GM18858 (cell line): ENCODE measurements at regions not wholly inside any gene's neighbourhood (a gene's known extent, or its start where the extent isn't known, plus 50 kb on each side); places are given as distances from the start of the nearest gene placed in this dataset.
"Not testable (repeated sequence)": the region's sequence is repeated elsewhere in the genome, so short reads cannot be mapped to it uniquely, and the experiment has no call there.

ENCODE experiments used
- ATAC-seq: cut with Tn5 transposase; IDR thresholded peaks from one replicate; pipeline ENCODE4 v1.9.1; 2021; ENCODE audit not compliant: unreplicated experiment

DNA sequence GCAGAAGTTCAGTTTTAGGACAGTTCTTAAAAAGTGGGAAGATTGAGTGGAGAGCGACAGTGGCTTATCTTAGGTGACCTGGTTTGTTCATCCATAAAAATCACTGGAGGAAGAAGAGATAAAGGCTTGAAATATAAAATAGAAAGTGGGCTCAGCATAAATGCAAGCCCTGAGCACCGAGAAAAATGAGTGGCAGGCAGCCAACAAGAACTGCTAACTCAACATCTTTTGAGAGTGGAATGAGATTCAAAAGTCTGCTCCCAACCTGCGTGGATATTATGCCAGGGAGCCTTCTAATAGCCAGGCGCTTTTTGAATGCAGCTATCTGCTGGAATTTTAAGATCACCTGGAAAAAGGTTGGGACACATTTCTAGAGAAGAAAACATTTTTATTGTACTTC, 666.5 kb downstream of the FLRT2 start:
- no peak for ATAC-seq

DNA sequence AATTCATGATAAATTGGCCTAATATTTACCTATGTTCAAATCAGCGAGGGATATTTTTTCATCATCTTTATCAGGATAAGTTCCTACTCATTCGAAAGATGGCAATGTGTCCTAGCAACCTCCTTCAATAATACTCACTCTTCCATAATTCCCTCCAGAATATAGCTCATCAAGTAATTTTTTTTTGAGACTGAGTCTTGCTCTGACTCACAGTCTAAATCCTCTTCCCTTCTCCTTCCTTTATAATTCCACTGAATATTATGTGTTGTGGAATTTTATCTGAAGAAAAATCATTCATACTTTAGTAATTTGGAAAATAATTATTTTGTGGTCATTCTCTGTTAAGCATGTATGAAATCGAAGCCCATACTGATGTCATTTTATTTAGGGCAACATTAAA, 663.8 kb downstream of the FLRT2 start:
- ATAC-seq, result no peak

DNA sequence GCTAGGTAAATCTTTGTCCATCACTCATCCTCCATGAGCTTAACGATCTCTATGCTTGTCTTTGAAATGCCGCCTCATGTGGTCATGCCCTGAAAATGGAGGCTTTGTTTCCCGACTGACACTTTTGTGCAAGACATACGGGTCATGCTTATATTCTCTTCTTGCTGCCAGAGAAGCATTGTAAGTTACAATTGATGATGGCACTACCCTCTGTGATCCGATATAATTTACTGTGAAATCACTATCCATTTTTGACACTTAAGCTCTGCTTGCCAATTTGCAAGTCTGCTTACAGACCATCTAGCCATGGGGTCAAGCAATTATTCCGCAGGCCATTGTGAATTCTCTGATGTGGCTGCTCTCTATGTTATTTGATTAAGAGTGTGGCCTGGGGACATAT, 650.0 kb downstream of the FLRT2 start:
- no peak for ATAC-seq

DNA sequence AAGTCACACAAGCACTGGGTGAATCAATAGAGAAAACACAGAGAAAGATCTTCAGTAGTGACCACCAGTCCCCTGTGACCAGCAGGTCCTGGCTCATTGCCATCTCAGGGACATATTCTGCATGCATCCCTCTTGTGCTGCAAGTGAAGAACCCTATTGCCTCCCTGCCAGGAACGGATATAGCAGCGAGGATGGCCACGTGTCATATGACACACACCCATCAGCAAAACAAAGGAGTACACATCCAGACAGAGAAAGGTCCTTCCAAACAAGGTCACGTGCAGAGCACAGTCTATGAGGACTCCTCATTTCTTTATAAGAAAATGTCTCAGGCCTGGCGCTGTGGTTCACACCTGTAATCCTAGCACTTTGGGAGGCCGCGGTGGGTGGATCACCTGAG, 638.4 kb downstream of the FLRT2 start:
- no peak for ATAC-seq

DNA sequence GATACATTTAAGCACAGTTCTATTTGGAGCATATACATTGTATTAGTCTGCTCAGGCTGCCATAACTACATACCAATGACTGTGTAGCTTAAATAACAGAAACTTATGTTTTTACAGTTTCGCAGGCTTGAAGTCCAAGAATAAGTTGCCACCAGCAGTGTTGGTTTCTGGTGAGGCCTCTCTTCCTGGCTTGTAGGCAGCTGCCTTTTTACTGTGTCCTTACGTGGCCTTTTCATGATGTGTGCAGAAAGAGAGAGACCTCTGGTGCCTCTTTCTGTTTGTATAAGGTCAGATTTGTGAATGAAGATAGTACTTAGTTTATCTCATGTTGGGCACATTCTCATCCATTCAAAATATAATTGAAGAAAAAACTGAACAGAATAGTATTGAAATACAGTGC, 636.6 kb downstream of the FLRT2 start:
- no peak for ATAC-seq

DNA sequence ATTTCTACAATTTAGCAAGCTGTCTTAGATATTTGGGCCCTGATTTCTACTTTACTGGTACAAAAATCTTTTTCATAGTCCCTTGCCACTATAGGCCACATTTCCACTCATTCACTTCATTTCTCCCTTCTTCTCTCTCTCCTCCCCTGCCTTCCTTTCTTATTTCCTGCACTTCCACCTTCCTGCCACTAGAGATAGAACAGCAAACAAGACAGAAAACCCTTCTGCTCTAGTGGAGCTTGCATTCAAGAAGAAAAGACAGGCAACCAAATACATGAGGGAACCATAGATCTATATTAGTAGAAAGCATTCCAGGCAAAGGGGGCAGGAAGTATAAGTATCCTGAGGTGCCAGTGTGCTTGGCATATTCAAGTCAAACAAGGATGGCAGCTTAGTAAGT, 623.5 kb downstream of the FLRT2 start:
- no peak for ATAC-seq

DNA sequence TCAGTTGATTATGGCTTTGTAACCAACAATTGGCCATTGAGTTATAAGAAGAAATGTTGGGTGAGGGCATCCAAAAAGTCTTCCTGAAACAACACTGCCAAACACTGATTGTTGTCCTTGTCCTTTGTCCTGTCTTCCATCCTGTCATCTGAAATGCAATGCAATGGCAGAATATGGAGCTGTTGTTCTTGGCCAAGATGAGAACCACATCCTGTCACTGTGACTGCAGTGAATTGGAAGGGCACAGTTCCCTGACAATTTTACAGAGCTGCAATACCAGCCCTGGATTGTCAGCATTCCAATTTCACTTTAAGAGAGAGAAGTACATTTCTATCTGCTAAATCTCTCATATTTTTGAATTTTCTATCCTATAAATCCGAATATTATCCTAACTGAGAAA, 613.3 kb downstream of the FLRT2 start:
- ATAC-seq, result no peak

DNA sequence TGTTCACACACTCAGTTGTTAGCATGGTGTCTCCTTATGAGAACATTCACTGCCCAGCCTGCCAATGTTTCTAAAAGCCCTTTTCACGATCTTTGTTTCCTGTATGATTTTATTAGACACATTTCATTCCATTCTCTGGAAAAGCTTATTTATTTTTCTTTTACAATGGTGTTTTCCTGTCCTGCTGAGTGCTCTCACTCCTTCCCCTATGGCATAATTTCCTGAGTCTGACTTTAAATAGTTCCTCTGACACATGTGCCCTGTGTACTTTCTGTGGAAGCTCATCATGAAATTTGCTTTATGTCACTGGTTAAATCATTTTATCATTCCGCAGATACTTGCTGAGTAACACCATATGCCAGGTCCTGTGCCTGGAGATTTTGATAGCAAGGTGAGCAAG, 612.0 kb downstream of the FLRT2 start:
- ATAC-seq, result no peak

DNA sequence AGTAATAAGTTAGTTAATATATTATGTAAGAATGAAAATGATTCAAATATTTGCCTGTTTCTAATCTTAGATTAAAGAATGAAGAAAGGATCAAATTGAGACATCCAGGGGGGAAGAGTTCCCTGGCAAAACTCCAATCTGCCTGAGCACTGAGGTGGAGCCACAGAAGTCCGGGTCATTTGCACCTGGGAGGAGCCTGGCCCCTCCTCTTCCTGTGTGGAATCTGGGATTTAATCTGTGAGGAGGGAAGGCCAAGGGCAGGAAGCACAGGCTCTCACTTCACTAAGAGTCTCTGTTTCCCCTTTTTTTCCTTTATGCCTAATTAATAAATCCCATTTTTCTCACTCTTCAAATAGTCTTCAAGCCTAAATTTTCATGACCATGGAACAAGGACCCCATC, 599.5 kb downstream of the FLRT2 start:
- ATAC-seq, result no peak

DNA sequence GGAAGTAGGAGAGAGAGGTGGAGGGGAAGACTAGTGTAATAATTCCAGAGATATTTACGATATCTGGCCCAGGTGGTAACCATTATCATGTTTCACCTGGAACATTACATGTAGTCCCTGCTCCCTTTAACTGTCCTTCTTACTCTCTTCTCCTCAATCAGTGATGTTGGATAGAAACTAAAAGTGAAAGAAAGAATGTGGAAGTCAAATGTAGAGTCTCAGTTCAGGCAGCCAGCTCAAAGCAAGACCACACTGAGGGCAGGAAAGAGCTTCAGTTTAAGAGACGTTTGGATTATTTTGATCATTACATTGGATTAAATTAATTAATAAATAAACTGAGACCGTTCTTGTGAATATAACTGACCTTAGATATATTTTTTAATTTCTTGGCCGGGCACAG, 594.4 kb downstream of the FLRT2 start:
- no peak for ATAC-seq

DNA sequence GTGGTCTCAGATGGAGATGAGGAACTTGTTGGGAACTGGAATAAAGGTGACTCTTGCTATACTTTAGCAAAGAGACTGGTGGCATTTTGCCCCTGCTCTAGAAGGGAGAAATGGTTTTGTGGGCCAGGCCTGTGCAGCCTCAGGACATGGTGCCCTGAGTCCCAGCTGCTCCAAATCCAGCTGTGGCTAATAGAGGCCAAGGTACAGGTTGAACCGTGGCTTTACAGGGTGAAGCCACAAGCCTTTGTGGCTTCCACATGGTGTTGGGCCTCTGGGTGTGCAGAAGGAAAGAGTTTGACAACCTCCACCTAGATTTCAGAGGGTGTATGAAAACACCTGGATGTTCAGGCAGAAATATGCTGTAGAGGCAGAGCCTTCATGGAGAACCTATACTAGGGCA, 586.0 kb downstream of the FLRT2 start:
- no peak for ATAC-seq

DNA sequence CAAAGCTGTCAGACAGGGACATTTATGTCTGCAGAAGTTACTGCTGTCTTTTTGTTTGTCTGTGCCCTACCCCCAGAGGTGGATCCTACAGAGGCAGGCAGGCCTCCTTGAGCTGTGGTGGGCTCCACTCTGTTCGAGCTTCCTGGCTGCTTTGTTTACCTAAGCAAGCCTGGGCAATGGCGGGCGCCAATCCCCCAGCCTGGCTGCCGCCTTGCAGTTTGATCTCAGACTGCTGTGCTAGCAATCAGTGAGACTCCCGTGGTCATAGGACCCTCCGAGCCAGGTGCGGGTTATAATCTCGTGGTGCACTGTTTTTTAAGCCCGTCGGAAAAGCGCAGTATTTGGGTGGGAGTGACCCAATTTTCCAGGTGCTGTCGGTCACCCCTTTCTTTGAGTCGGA, 580.9 kb downstream of the FLRT2 start:
- not testable (repeated sequence) for ATAC-seq

DNA sequence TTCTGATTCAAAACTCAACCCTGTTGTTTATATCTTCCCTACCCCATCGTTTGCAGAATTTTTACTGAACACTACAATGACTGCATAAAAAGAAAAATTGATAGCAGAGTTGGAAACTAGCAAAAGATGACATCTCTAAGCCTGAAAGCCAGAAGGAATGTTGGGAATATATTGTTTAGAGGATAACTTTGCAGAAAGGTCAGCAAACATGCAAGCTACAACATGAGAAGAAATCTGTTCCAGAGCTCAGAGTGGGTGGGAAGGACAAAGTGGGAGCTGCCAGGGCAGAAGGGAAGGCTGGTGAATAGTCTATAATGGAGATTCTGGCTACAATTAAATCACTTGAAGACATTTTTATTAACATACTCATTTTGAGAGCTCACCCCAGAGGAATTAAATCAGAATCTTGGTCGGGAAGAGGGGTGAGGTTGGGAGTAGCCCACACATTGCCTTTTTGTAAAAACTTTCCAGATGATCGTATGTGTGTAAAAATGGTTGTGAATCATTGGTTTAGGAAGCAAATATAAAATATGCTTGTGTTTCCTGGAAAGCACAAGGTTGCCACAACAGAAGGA, 574.8 kb downstream of the FLRT2 start:
- ATAC-seq, result no peak

DNA sequence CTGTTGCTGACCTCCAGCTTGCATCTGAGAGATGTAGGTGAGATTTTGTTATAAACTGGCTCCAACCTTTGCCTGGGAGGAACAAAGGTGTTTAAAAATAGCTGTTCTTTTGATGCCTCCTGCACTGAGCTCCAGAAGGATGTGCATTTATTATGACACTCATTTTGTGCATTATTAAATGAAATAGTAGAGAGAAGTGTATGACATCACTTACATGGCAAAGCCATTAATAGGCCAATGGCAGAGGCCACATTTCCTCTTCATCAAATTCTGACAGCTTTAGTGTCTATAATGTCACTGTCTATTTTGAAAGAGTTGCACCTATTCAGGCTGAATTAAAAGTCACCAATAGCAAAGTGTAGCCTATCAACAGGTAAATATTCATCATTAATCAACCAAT, 564.6 kb downstream of the FLRT2 start:
- no peak for ATAC-seq

DNA sequence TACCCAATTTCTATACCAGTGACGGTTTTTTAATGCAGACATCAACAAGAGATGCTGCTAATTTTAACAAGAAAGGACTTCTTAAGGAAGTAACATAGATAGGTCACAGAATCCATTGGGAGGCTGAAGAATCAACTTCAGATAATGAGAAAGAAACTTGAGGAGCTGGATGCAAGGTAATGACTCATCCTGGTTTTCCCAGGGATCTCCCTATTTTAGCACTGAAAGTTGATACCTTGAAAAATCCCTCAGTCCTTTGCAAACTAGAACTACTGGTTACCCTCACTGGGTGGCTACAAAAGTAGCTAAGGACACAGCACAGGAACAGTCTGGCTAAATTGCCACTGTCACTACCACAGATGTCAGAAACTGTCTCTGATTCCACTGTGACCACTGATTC, 561.9 kb downstream of the FLRT2 start:
- no peak for ATAC-seq

DNA sequence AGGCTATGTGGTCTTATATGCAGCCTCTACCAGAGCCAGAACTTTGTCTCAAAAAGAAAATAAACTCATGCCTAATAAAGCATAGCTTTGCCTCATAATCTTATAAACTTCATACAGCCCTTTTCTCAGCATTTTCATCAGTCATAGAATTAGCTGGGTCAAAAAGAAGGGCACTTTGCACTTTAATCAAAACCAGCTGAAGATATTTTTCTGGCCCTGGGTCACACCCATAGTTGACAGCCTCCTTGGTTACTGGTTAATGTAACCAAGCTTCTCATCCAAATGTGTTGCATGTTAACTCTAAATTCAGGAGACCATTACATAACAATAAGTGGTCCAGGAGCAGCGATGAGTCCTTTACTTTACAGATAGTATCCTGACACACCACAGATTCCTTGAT, 558.2 kb downstream of the FLRT2 start:
- ATAC-seq, result no peak

DNA sequence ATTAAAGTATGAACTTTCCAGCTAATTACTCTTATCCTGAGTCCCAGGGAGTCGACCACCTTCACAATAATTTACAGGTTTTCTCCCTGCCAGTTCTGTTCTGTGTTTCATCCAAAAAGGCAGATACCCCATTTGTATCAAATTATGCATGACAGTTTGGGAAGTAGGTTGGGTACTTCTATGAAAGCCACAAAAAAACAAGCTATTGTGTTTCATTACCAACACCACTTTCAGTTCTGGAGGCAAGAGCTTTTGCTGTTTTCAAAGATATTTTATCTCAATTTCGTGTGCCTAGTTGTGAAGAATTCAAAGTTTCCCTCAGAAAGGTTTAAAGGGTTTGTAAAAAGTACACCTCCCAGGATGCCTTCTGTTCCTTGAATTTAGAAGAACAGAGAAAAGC, 557.4 kb downstream of the FLRT2 start:
- no peak for ATAC-seq

DNA sequence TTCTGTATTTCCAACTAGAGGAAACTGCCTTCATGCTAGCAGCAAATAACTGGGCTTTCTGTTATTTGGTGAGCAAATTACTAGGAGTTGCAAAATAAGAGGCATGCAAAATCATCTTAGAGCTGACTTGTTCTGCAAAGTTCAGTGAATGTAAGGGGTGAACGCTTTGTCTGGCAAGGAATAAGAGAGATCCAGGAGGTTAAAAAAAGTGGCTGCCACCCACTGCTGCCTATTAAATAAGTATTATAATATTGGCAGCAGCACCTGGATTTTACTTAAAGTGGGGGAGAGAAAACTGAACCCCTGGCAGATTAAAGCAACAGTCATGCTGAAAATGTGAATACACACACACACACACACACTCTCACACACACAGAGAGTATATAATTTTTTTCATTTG, 557.0 kb downstream of the FLRT2 start:
- ATAC-seq, result no peak

DNA sequence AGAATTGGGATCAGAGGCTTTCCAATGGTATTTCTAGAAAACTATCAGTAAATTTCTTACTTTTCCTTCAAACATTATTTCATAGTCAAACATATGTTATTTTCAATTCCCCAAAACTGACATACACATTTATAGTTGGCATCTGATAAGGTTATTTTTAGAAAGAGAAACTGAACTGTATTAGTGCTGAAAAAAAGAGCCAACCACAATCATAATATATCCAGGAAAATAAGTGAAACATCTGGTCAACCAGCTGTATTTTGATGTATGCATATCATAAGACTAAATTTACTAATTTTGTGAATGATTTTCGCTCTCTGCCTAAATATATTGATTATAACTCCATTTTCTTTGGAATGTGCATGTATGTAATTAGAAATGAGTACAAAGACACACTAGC, 554.2 kb downstream of the FLRT2 start:
- no peak for ATAC-seq

DNA sequence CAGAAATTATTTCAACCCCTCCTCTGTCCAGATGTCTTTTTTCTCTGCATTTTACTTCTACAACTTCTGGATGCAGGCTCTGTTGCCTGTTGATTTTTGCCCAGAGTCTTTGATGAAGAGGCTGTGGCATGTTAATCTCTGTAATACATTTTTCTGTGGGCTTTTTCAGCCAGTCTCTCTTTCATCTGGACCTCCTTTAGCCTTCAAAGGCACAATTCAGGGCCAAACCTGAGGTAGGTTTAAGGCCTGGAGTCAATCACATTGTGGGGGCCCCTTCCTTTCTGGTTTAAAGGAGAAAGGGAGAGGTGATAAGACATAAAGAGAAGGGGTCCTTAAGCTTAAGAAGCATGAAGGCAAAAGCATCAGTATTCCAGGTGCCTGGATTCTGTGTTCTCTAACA, 553.7 kb downstream of the FLRT2 start:
- ATAC-seq, result no peak

DNA sequence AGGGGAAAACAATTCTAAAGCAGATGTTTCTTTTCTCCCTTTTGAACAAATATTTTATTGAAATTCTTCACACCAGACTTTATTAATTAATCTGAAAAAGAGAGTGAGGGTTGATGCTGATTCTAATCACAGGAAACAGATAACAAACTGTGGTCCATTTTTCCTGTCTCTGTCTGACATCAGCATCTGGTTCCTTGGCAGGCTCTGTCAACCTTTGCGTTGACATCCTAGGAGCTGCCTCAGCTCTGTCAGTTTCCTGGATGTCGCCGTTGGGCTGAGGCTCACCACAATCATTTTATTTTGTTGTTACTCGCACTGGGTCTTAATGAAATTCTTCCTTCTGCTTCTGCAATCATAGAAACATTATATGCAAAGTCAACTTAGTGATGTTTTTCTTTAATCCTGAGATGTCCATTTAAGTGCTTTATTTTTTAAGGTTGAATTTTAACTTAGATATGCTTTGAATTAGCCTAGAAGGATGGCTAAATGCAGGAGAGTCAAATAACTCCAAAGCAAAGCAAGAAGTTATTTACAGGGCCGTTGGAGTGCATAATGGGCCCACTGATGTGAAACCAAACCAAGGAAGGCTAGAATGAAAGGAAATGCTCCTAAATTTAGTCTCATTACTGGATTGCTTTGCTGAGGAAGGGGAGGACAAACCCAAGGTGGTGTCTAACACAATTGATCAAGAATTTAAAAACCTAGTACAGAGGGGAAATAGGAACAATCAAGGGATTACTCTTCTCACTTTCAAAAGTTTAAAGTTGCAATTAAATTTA, 542.4 kb downstream of the FLRT2 start:
- no peak for ATAC-seq

DNA sequence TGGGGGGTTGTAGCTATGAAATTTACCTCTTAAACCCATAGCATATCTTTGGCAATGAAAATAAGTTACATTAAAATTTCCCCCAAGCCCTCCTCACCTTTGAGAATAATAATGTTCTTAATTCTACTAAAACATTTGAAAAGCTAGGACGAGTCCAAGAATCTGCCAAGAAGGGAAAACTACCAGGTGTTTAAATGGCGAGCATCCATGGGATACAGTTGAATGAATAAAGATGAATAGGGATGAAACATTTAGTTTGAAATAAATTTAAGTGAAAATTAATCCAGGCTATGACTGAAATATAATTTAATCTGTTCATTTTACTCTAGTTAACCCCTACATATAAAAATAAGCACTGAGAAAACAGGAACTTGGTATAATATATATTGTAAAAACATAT, 536.7 kb downstream of the FLRT2 start:
- no peak for ATAC-seq

DNA sequence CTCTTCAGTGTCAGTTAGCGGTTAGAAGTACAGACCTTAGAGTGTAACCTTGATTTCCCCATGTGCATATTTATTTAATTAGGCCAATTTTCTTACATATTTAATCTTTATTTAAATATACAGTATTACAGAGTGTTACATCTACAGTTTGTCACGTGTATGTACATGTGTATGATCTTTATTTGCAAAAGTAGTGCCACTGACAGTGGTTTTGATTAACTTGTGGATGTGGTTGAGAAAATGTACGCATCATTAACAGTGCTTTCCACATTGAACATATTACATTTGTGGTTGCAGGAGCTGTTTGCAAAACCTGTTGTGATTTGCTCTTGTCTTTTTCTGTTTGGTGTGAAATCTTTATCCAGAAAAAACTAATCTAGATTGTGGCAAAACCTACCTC, 535.5 kb downstream of the FLRT2 start:
- ATAC-seq, result no peak
